ENCODE measurements at regions not wholly inside any gene's neighbourhood (a gene's known extent, or its start where the extent isn't known, plus 50 kb on each side); places are given as distances from the start of the nearest gene placed in this dataset.

- CTCF ChIA-PET = no interaction called here
- Mint-ChIP-seq H3K9me3 (ENCODE audit: low read depth) (peaks cover 9% of the 10 kb centered on the region), H3K27me3 (no peaks in the 10 kb centered on the region), H3K36me3 (no peaks in the 10 kb centered on the region), H3K4me3 (no peak overlapping the region), H3K4me1 (no peaks in the 10 kb centered on the region), H3K27ac (no peak overlapping the region)
- ATAC-seq = no peak
- DNase-seq = no peak
These were observed 582.4 kb downstream of the PLA2G4A start for GRCh38 chr1:187411118-187411517.

DNA sequence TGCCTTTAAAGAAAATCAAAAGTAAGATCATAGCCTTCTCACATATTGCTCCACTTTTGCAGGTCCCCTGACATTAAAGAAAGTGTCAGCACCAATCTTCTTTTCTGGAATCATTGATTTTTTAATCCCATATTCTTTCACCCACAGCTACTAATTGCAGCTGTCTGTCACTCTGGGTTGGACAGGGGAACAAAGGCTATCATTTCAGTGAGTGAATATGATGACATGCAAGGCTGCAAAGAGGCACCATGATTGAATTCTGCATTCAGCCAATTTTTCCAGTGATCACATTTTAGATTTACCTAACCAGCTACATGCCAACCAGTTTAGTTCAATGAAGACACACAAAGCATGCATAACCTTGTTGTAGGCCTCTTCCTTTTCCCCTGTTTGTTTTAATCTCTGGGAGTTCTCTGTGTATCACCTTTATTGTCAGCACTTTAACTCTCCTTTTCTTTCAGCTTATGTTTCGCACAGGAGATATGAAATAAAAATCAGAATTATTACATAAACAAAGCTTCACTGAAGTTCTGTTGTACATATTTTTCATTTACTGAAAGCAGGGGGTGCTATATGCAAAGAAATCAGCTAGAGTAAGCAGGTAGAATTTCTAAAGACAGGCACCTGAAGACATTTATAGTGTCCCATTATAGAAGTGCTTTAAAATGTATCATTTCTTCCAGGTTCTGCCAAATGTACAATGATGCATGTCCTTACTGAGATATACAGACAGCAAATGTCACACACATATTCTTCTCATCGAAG is 584.8 kb downstream of the PLA2G4A start:
- Mint-ChIP-seq H3K27me3 (no peaks in the 10 kb centered on the region), H3K36me3 (no peaks in the 10 kb centered on the region), H3K9me3 (ENCODE audit: low read depth) (peaks cover 2% of the 10 kb centered on the region), H3K4me1 (no peaks in the 10 kb centered on the region), H3K27ac (no peak overlapping the region), H3K4me3 (no peak overlapping the region)
- ATAC-seq = no peak
- no peak for DNase-seq
- CTCF ChIA-PET = no interaction called here

GRCh38 chr1:187415065-187415464 is 586.3 kb downstream of the PLA2G4A start:
- H3K4me3 Mint-ChIP-seq = no peak overlapping the region
- no peaks in the 10 kb centered on the region for H3K27me3 Mint-ChIP-seq
- CTCF ChIA-PET = no interaction called here
- no peak for DNase-seq
- peaks cover 2% of the 10 kb centered on the region for H3K9me3 Mint-ChIP-seq (ENCODE audit: low read depth)
- no peak for ATAC-seq
- no peak overlapping the region for H3K27ac Mint-ChIP-seq
- no peaks in the 10 kb centered on the region for H3K36me3 Mint-ChIP-seq
- H3K4me1 Mint-ChIP-seq = no peaks in the 10 kb centered on the region

DNA sequence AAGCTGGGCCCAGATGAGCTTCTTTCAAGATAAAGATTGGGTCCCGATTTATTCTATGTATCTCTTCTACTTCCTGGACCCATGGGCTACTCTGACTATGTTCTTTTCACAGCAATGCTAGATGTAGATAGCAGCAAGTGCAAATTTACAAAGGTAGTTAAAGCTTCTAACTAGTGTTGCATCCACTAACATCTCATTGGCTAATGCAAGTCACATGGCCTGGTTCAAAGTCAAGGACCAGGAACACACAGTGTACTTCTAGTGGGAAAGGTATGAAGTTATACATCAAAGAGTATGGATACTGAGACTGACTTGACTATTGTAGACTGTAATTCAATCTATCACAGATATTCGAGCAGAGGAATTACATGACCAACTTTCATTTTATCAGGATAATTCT is 588.8 kb downstream of the PLA2G4A start:
- Mint-ChIP-seq H3K27ac (no peak overlapping the region), H3K36me3 (no peaks in the 10 kb centered on the region), H3K4me1 (no peaks in the 10 kb centered on the region), H3K4me3 (no peak overlapping the region), H3K9me3 (ENCODE audit: low read depth) (peaks cover 2% of the 10 kb centered on the region), H3K27me3 (no peaks in the 10 kb centered on the region)
- CTCF ChIA-PET = no interaction called here
- DNase-seq = no peak
- no peak for ATAC-seq

- DNase-seq = no peak
- CTCF ChIA-PET = no interaction called here
These were observed 604.8 kb downstream of the PLA2G4A start for GRCh38 chr1:187433598-187433997.

GRCh38 chr1:187442603-187443002 is 613.9 kb downstream of the PLA2G4A start:
- DNase-seq (no peak), ATAC-seq (no peak)
- H3K27me3 Mint-ChIP-seq = no peaks in the 10 kb centered on the region
- CTCF ChIA-PET = no interaction called here
- no peak overlapping the region for H3K4me3 Mint-ChIP-seq
- peaks cover 3% of the 10 kb centered on the region for H3K9me3 Mint-ChIP-seq (ENCODE audit: low read depth)
- no peaks in the 10 kb centered on the region for H3K4me1 Mint-ChIP-seq
- no peaks in the 10 kb centered on the region for H3K36me3 Mint-ChIP-seq
- no peak overlapping the region for H3K27ac Mint-ChIP-seq

More at GRCh38 chr1:187433598-187433997, 604.8 kb downstream of the PLA2G4A start:
- H3K36me3 Mint-ChIP-seq = no peaks in the 10 kb centered on the region
- no peaks in the 10 kb centered on the region for H3K4me1 Mint-ChIP-seq
- no peaks in the 10 kb centered on the region for H3K9me3 Mint-ChIP-seq (ENCODE audit: low read depth)
- no peak for ATAC-seq
- no peak overlapping the region for H3K27ac Mint-ChIP-seq
- no peaks in the 10 kb centered on the region for H3K27me3 Mint-ChIP-seq
- no peak overlapping the region for H3K4me3 Mint-ChIP-seq

DNA sequence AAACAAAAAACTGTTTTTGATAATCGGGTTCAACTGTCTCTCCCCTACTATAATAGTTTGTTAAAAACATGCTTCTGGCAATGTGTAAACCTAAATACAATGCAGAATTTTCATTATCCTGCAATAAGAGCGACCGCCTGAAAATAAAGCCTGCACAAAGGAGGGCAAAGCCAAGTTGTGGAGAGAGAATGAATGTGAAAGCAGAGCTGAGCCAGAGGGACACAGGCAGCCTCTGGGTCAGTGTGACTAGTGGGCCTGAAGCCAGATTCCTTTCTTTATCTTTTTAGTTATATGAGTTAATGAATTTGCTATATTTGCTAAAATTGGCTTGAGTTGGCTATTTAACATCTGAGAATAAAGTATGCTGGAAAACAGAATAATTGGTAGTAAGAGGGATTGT is 615.2 kb downstream of the PLA2G4A start:
- ATAC-seq (no peak), DNase-seq (no peak)
- Mint-ChIP-seq H3K4me3 (no peak overlapping the region), H3K9me3 (ENCODE audit: low read depth) (peaks cover 3% of the 10 kb centered on the region), H3K4me1 (no peaks in the 10 kb centered on the region), H3K27ac (no peak overlapping the region), H3K27me3 (no peaks in the 10 kb centered on the region), H3K36me3 (no peaks in the 10 kb centered on the region)
- CTCF ChIA-PET = no interaction called here

DNA sequence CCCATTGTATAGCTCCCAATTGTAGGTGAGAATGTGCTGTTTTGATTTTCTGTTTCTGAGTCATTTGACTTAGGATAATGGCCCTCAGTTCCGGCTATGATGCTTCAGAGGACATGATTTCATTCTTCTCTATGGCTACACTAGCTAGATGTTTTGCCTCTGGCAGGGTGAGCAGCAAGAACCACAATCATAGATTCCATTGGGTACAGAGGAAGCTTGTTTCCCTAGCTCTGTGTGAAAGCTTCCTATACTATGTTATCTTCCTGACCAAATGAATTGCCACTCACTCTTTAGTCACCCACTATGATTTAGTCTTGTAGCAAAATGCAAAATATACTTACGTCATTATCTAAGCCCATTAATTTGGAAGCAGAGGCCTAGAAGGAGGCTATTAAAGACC is 616.3 kb downstream of the PLA2G4A start:
- CTCF ChIA-PET = no interaction called here

GRCh38 chr1:187451238-187451637 is 622.5 kb downstream of the PLA2G4A start:
- CTCF ChIA-PET = no interaction called here
- Mint-ChIP-seq H3K9me3 (ENCODE audit: low read depth) (no peaks in the 10 kb centered on the region), H3K4me3 (no peak overlapping the region)

More for the DNA sequence above, 616.3 kb downstream of the PLA2G4A start:
- ATAC-seq (no peak), DNase-seq (no peak)
- H3K4me3 Mint-ChIP-seq = no peak overlapping the region
- peaks cover 3% of the 10 kb centered on the region for H3K9me3 Mint-ChIP-seq (ENCODE audit: low read depth)
- H3K27ac Mint-ChIP-seq = no peak overlapping the region
- H3K4me1 Mint-ChIP-seq = no peaks in the 10 kb centered on the region
- H3K27me3 Mint-ChIP-seq = no peaks in the 10 kb centered on the region
- no peaks in the 10 kb centered on the region for H3K36me3 Mint-ChIP-seq

GRCh38 chr1:187454010-187454409 is 625.3 kb downstream of the PLA2G4A start:
- Mint-ChIP-seq H3K27me3 (no peaks in the 10 kb centered on the region), H3K27ac (no peak overlapping the region), H3K36me3 (no peaks in the 10 kb centered on the region), H3K4me3 (no peak overlapping the region), H3K9me3 (ENCODE audit: low read depth) (no peaks in the 10 kb centered on the region), H3K4me1 (no peaks in the 10 kb centered on the region)
- CTCF ChIA-PET = no interaction called here
- ATAC-seq = no peak
- DNase-seq = no peak

More at GRCh38 chr1:187451238-187451637, 622.5 kb downstream of the PLA2G4A start:
- DNase-seq = no peak
- ATAC-seq = no peak
- Mint-ChIP-seq H3K36me3 (no peaks in the 10 kb centered on the region), H3K4me1 (no peaks in the 10 kb centered on the region), H3K27me3 (no peaks in the 10 kb centered on the region), H3K27ac (no peak overlapping the region)

GRCh38 chr1:187456446-187456845 is 627.7 kb downstream of the PLA2G4A start:
- CTCF ChIA-PET = no interaction called here
- peaks cover under 1% of the 10 kb centered on the region for H3K9me3 Mint-ChIP-seq (ENCODE audit: low read depth)
- ATAC-seq (no peak), DNase-seq (no peak)
- H3K4me3 Mint-ChIP-seq = no peak overlapping the region
- no peaks in the 10 kb centered on the region for H3K36me3 Mint-ChIP-seq
- H3K27ac Mint-ChIP-seq = no peak overlapping the region
- H3K27me3 Mint-ChIP-seq = no peaks in the 10 kb centered on the region
- H3K4me1 Mint-ChIP-seq = no peaks in the 10 kb centered on the region

- Mint-ChIP-seq H3K27me3 (no peaks in the 10 kb centered on the region), H3K27ac (no peak overlapping the region), H3K4me3 (no peak overlapping the region), H3K4me1 (no peaks in the 10 kb centered on the region), H3K36me3 (peaks cover 2% of the 10 kb centered on the region), H3K9me3 (ENCODE audit: low read depth) (peaks cover 10% of the 10 kb centered on the region)
- DNase-seq = no peak
- no peak for ATAC-seq
- CTCF ChIA-PET = no interaction called here
These were observed 631.3 kb downstream of the PLA2G4A start for GRCh38 chr1:187460093-187460492.

DNA sequence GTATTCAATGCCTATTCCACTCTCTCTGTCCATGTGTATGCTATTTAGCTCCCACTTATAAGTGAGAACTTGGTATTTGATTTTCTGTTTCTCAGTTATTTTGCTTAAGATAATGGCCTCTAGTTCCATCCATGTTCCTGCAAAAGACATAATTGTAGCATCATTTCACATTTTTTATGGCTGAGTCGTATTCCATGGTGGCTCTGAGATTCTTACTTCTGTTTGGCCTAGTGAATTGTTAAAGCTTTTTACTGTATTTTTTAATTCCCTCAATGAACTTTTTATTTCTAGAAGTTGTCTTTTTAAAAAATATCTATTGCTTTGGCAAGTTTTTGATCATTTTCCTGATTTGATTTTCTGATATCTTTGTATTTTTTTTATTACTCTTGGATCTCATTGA is 635.6 kb downstream of the PLA2G4A start:
- Mint-ChIP-seq H3K4me3 (no peak overlapping the region), H3K4me1 (no peaks in the 10 kb centered on the region), H3K36me3 (peaks cover 2% of the 10 kb centered on the region), H3K9me3 (ENCODE audit: low read depth) (peaks cover 12% of the 10 kb centered on the region), H3K27ac (no peak overlapping the region), H3K27me3 (no peaks in the 10 kb centered on the region)
- CTCF ChIA-PET = no interaction called here
- no peak for DNase-seq
- ATAC-seq = no peak

DNA sequence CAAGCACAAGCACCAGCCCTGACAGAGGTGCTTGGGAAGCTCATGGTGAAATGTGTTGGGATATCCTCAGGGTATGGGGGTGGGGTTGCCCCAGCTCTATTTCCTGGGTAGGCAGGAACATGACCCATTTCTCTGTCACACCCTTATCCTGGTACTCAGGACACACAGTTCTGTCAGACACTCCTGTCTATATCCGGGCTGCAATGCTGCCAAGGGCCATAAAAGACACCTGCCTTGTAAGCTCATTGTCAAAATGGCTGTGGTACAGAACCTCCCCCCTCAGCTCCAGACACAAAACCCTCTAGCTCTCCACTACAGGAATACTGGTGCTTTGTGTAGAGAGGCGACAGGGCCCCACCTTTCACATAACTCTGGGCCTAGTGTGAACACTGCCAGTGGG is 636.7 kb downstream of the PLA2G4A start:
- no peaks in the 10 kb centered on the region for H3K27me3 Mint-ChIP-seq
- no peak for DNase-seq
- CTCF ChIA-PET = no interaction called here
- no peaks in the 10 kb centered on the region for H3K4me1 Mint-ChIP-seq
- ATAC-seq = no peak
- peaks cover 2% of the 10 kb centered on the region for H3K36me3 Mint-ChIP-seq
- H3K4me3 Mint-ChIP-seq = no peak overlapping the region
- no peak overlapping the region for H3K27ac Mint-ChIP-seq
- peaks cover 12% of the 10 kb centered on the region for H3K9me3 Mint-ChIP-seq (ENCODE audit: low read depth)

- H3K27me3 Mint-ChIP-seq = no peaks in the 10 kb centered on the region
- H3K9me3 Mint-ChIP-seq (ENCODE audit: low read depth) = peaks cover 5% of the 10 kb centered on the region
- CTCF ChIA-PET = no interaction called here
- no peak for DNase-seq
- ATAC-seq = no peak
- no peak overlapping the region for H3K4me3 Mint-ChIP-seq
- no peak overlapping the region for H3K27ac Mint-ChIP-seq
- no peaks in the 10 kb centered on the region for H3K4me1 Mint-ChIP-seq
- no peaks in the 10 kb centered on the region for H3K36me3 Mint-ChIP-seq
These were observed 641.1 kb downstream of the PLA2G4A start for GRCh38 chr1:187469836-187470235.

Measured in activated CD8-positive, alpha-beta memory T cell treated with anti-CD3 and anti-CD28 coated beads, Interleukin-2, amount 10 ng/mL, durations not matched to agents 7 days and 5 days (primary cell).